Kidney (tissue), 13 donors: ENCODE measurements at regions not wholly inside any gene's neighbourhood (a gene's known extent, or its start where the extent isn't known, plus 50 kb on each side); places are given as distances from the start of the nearest gene placed in this dataset.
A peak's percentile ranks its signal among the peaks of the same experiment; 100 is the strongest.

Experiments used
- DNase-seq, 5 donors: peaks; one replicate each; pipeline ENCODE4 v3.0.0-alpha.2; 2013 to 2020
- FAIRE-seq: peaks from 2 replicates; lab custom pipeline; 2012; peaks lifted over from hg19 to GRCh38; lab: Jason Lieb, UNC
- H3K27ac ChIP-seq, 2 donors: one replicate each; pipeline ENCODE4 v1.7.0; 2013; ENCODE audit warnings: low read depth in 2 of 2, low read length in 2 of 2, inconsistent platforms in 1 of 2
- H3K27me3 ChIP-seq: one replicate; pipeline ENCODE4 v1.7.1; 2013; ENCODE audit warnings: low read length, inconsistent platforms; ENCODE audit not compliant: control insufficient read depth, insufficient read depth
- H3K36me3 ChIP-seq, 3 donors: one replicate each; pipeline versions ENCODE4 v1.7.0 to v1.7.1; 2013; ENCODE audit warnings: low read length in 3 of 3, control low read depth in 1 of 3, inconsistent platforms in 1 of 3; ENCODE audit not compliant: insufficient read depth in 3 of 3, control insufficient read depth in 2 of 3
- H3K4me1 ChIP-seq, 3 donors: one replicate each; pipeline versions ENCODE4 v1.7.0 to v1.7.1; 2013; ENCODE audit warnings: low read length in 3 of 3, inconsistent platforms in 1 of 3, low read depth in 1 of 3; ENCODE audit not compliant: control insufficient read depth in 2 of 3, insufficient read depth in 2 of 3
- H3K4me3 ChIP-seq, 3 donors: one replicate each; pipeline versions ENCODE4 v1.7.0 to v1.8.1; 2013; ENCODE audit warnings: low read length in 3 of 3, control low read depth in 1 of 3, inconsistent platforms in 1 of 3
- H3K9ac ChIP-seq, 3 donors: one replicate each; pipeline versions ENCODE4 v1.7.0 to v1.7.1; 2013; ENCODE audit warnings: low read length in 3 of 3, control low read depth in 1 of 3, inconsistent platforms in 1 of 3
- H3K9me3 ChIP-seq, 3 donors: one replicate each; pipeline versions ENCODE4 v1.7.0 to v1.7.1; 2013; ENCODE audit warnings: low read length in 3 of 3, control low read depth in 1 of 3, inconsistent platforms in 1 of 3; ENCODE audit not compliant: control insufficient read depth in 2 of 3, insufficient read depth in 1 of 3
- CTCF ChIP-seq: IDR thresholded peaks from 3 replicates; pipeline ENCODE4 v1.5.1; 2012; ENCODE audit warnings: mild to moderate bottlenecking, moderate library complexity, borderline replicate concordance; ENCODE audit not compliant: insufficient read depth; ENCODE audit errors: extremely low read depth
- intact Hi-C: fragments of 100-400 bp; cut with DNase I; formaldehyde crosslinking; loops from one replicate; pipeline ENCODE4 v1.11.1; 2022
- donor health status: control.
- donor health status: control.
- donor health status: control.
- donor health status: control.
- donor health status: control.
- donor health status: DM: yes; HTN: yes; CAD: no.
- donor health status: Normal renal cell carcinoma (clear cell type).

DNA sequence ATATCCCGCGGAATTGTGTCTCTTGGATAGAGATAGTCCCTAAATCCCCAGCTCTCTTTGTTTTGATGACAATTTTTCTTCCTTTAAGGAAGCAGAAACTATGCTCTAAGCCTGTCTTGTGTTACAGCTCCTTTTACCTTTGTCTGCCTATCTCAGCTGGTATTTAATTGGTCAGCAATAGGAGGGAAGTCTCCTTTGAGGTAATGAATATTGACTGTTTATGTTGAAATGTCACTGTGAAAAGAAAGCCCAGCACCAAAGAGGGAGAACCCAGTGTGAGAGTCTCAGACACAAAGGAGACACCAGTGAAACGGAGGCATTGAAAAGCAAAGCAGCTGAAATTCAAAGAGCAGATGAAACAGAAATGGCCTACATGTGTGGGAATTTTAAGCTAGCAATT lies 372.6 kb downstream of the NR2F2 start:
- intact Hi-C loops = no loop called here
- DNase-seq = peak in 2 of 5 donors; percentile 39 to 58
- H3K27me3 ChIP-seq = no peaks in the 10 kb centered on the region
- H3K27ac ChIP-seq = no peak overlapping the region
- TF ChIP-seq CTCF = no peak
- no peak overlapping the region for H3K9ac ChIP-seq
- FAIRE-seq = no peak
- H3K9me3 ChIP-seq = no peaks in the 10 kb centered on the region
- H3K36me3 ChIP-seq = no peaks in the 10 kb centered on the region
- peaks cover 0 to 4% (median 0%) of the 10 kb centered on the region in 3 donors for H3K4me1 ChIP-seq
- no peak overlapping the region for H3K4me3 ChIP-seq

GRCh38 chr15:96703794-96704550 lies 373.5 kb downstream of the NR2F2 start:
- H3K4me1 ChIP-seq = peaks cover 0 to 4% (median 0%) of the 10 kb centered on the region in 3 donors

DNA sequence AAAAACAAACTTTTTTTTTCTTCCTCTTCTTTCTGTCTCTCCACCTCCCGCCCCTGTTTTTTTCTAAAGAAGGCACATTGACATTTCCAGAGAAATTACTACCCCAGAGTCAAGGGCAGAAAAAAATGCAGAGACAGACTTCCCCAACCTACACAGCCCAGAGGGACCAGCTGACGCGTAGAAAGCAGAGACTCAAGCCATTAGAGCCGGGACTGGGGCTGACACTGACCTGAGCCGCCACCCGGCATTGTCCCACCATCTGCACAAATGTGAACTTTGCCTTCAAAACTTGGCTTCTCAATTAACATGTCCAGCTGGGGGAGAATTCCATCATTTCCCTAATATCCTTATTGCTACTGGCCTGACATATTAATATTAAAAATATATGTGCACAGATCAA lies 385.6 kb downstream of the NR2F2 start:
- H3K9ac ChIP-seq = no peak overlapping the region
- TF ChIP-seq CTCF = no peak
- no peak overlapping the region for H3K27ac ChIP-seq
- no peak for FAIRE-seq
- no peak overlapping the region for H3K4me3 ChIP-seq
- H3K36me3 ChIP-seq = no peaks in the 10 kb centered on the region
- H3K4me1 ChIP-seq = no peaks in the 10 kb centered on the region
- peak in 1 of 5 donors; percentile 36 for DNase-seq
- no peaks in the 10 kb centered on the region for H3K9me3 ChIP-seq
- intact Hi-C loops = no loop called here
- no peaks in the 10 kb centered on the region for H3K27me3 ChIP-seq

More at GRCh38 chr15:96703794-96704550, 373.5 kb downstream of the NR2F2 start:
- Histone ChIP-seq H3K27me3 (no peaks in the 10 kb centered on the region), H3K4me3 (no peak overlapping the region), H3K9ac (no peak overlapping the region), H3K36me3 (no peaks in the 10 kb centered on the region), H3K27ac (no peak overlapping the region), H3K9me3 (no peaks in the 10 kb centered on the region)
- intact Hi-C loops = no loop called here
- TF ChIP-seq CTCF = no peak
- DNase-seq = no peak
- no peak for FAIRE-seq

GRCh38 chr15:96716478-96716877 lies 386.0 kb downstream of the NR2F2 start:
- Histone ChIP-seq H3K4me3 (no peak overlapping the region), H3K27me3 (no peaks in the 10 kb centered on the region), H3K27ac (no peak overlapping the region), H3K9me3 (no peaks in the 10 kb centered on the region), H3K4me1 (no peaks in the 10 kb centered on the region), H3K36me3 (no peaks in the 10 kb centered on the region), H3K9ac (no peak overlapping the region)
- no peak for FAIRE-seq
- DNase-seq = no peak
- intact Hi-C loops = no loop called here
- no peak for TF ChIP-seq CTCF
